ENCODE measurements at regions not wholly inside any gene's neighbourhood (a gene's known extent, or its start where the extent isn't known, plus 50 kb on each side); places are given as distances from the start of the nearest gene placed in this dataset.
"Not testable (repeated sequence)": the region's sequence is repeated elsewhere in the genome, so short reads cannot be mapped to it uniquely, and the experiment has no call there.

DNA sequence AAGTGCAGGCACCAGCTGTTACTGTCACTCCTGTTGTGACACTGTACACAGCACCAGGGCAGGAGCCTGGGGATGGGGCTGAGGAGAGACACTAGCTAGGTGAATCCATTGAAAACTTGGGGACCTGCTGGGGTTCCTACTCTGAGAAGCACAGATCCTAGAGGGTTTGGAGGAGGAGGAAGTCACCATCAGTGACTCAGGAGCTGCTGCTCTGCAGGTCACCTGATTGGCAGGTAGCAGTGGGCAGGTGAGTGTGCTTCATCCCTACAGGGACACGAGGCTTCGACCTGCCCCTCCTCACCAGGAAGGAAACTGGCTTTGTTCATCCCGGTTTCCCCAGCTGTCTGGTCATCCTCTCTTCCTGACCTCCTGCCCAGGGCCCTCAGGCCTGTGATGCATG lies 491.6 kb downstream of the TMEM121 start:
- TF ChIP-seq, protein P1, sequence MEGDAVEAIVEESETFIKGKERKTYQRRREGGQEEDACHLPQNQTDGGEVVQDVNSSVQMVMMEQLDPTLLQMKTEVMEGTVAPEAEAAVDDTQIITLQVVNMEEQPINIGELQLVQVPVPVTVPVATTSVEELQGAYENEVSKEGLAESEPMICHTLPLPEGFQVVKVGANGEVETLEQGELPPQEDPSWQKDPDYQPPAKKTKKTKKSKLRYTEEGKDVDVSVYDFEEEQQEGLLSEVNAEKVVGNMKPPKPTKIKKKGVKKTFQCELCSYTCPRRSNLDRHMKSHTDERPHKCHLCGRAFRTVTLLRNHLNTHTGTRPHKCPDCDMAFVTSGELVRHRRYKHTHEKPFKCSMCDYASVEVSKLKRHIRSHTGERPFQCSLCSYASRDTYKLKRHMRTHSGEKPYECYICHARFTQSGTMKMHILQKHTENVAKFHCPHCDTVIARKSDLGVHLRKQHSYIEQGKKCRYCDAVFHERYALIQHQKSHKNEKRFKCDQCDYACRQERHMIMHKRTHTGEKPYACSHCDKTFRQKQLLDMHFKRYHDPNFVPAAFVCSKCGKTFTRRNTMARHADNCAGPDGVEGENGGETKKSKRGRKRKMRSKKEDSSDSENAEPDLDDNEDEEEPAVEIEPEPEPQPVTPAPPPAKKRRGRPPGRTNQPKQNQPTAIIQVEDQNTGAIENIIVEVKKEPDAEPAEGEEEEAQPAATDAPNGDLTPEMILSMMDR (IDR thresholded peaks at IDR 0.05; ENCODE audit: insufficient read depth, low read depth, low read length): not testable (repeated sequence)
- not testable (repeated sequence) for TF ChIP-seq EZH2 (IDR thresholded peaks at IDR 0.05; ENCODE audit: insufficient read depth, low read length)
